EH (cell line): ENCODE measurements at regions not wholly inside any gene's neighbourhood (a gene's known extent, or its start where the extent isn't known, plus 50 kb on each side); places are given as distances from the start of the nearest gene placed in this dataset.

Experiments
- DNase-seq: peaks from one replicate; pipeline ENCODE4 v3.0.0-alpha.2; 2015; ENCODE audit warnings: low read depth

DNA sequence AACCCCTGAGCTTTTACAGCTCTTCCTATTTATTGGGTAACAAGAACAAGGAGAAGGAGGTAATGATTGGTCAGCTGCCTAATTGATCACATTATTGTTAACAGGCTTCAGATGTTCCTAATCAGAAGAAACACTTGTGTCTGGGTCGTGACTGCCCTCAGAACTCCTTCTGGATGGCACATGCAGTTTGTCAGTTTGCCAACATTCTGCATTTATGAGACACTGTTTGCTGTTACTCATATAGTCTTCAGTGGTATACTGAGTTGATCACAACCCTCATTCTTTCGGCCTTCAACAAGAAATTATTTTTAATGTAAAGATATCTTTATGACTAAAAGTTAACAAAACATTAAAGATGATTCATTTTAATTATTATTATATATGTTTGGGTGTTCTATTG lies 95.7 kb upstream of the DOCK10 start:
- peak; percentile 31 for DNase-seq

DNA sequence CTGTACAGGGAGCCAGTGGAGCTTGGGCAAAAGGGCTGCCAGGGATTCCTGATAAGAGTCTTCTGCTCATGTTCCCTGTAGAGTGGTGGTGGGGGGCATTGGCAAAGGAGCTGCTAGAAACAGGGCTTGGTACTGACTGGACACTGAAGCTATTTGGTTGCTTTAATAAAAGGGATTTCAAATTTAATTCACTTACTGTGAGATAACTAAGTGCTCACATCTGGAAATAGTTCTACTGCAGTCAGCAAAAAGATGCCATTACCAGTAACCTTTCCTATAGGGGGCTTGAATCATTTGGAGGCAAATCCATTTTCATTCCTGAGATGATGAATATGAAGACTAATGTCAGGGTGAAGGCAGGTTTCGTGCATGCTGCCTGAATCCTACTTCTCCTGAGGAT lies 94.3 kb upstream of the DOCK10 start:
- no peak for DNase-seq

DNA sequence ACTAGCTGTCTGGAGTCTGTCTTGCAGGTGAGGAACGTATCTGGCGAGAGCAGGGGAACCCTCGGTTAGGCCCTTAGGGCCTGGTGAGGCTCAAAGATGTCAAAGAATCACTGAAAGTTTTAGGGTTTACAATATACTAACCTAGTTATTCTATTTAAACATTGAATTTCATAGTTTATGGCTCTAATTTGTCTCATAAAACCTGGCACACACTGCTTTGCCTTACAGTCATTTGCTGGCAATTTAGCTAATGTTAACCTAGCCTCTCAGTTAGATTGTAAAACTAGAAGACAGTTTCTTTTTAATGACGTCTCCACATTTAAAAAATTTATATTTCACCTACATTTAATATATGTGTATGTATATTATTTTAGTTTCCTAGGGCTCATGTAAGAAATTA lies 89.6 kb upstream of the DOCK10 start:
- no peak for DNase-seq

DNA sequence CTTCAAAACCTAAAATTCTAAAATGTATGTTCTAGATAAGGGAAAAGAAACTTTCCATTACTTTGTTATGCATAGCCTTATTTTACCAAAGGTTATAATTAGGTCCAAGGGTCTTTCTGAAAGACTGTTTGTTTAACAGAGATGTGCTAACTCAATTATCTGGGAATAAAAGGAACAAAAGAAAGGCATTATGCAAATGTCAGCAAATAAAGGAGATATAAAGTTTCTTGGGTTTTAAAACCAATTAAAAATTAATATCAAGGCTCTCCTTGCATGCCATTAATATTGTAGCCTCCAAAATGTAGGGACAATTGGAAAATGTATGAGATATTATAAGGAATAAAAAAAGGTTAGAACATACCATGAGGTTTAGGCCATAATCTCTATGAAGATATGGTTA lies 87.8 kb upstream of the DOCK10 start:
- no peak for DNase-seq

DNA sequence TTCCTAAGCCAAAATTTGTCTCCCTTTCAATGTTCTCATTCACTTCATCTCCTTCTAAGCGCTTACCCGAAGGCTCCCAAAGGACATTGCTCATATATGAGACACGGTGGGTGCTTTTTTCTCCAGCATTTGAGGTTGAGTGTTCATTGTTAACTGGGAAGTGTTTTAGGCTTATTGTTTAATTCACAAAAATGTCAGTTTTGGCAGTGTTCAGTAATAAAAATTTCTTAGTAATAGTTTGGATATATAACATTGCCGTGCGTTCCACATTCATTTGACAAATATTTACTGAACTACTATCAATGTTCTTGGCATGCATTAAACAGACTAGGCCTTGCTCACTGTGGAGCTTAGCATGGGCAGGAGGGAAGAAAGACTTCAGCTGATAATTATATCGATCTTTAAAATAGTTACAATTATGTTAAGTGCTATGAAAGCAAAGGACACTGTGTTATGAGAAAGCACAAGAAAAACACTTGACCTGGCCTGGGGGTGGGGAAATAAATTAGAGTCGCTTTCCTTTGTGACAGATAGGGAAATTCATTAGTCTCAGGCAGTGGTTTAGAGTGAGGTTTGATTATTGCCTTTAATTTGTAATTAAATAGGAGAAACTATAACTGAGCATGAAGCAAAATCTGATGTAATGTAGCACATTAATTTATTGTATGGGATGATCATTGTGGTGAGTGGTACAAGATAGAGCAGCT lies 82.2 kb upstream of the DOCK10 start:
- DNase-seq: no peak

DNA sequence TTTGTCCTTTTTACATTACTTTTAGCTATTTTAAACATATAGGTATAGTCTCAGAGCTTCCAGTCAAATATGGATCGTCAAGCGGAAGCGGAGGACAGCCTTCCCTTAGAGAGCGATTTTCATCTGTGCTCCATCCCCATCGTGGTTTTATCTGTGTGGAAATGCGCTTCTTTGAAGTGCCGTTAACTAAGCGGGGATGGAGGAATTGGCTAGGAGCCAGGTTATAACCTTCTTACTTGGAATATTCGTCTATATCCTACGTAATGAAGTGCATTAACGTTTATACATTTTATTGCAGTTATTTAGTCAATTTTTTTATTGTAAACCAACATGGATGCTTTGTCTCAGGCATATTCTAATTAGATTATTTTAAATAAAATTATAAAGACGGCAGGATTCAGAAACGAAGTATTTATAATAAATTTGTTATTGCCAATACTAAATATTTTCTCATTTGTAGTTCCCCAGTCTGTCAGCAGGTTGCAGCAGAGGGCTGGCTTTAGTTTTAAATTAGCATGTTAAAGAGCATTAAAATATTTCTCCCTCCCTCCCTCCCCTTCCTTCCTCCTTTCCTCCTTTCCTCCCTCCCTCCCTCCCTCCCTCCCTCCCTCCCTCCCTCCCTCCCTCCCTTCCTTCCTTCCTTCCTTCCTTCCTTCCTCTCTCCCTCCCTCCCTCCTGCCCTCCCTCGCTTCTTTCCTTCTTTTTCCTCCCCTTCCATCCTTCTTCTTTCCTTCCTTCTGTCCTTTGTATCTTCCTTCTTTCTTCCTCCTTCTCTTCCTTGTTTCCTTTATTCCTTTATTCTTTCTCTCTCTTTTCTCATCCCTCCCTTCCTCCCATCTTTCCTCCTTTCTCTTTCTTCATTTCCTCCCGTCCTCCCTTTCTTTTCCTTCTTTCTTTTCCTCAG lies 80.6 kb upstream of the DOCK10 start:
- DNase-seq: peak; percentile 44

DNA sequence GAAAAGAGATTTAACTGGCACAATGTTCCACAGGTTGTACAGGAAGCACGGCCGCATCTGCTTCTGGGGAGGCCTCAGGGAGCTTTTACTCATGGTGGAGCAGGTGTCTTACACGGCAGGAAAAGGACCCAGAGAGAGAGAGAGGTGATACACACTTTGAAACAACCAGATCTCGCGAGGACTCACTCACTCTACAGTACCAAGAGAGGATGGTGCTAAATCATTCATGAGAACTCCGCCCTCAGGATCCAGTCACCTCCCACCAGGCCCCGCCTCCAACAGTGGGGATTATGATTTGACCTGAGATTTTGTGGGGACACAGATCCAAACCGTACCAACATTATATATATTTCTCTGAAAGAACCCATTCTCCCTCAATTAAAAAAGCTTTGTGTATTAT lies 79.7 kb upstream of the DOCK10 start:
- DNase-seq: no peak

DNA sequence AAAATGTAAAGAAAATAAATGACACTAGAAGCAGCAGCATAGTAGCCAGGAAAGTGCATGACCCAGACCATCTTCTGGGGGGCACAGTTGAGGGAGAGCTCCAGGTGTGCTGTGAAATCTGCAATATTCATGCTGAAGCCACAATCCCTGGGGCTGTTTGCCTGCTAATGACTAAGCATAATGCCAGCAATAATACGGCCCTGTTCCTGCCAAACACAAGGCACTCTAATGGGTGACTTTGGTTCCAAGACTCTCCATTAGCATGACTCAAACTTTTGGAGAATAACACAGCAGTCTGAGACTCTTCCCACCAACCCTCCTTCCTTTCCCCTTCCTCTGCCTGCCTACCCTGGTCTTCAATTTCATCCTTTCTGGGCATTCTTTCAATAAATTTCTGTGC lies 77.9 kb upstream of the DOCK10 start:
- DNase-seq: peak; percentile 84

DNA sequence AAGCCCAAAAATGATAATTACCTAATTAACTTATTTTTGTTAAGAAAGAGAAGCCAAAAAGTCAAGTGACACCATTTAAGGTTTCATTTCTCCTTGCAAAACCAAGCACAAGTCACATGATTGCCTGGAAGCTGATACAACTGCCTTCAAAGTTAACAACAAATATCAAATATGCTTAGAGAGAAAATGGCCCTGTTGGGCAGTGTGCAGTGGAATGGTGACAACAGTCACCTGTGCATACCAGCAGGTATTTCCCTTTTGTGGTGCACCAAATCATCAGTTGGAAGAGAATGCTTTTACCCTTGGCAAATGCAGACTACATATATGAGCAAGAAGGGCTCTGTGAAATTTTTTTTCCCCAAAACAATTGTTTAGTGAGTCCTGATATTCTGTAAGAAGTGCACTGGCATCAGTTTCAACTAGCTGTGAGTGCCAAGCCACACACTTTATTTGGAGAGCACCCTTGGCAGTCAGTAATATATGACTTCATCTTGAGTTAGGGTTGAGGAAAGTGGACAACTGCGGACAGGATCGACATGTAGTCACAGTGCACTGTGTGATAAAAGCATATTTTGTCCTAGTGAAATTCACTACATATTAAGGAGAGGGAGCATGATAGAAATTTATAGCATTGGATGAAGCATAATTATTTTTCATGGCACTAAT lies 74.9 kb upstream of the DOCK10 start:
- DNase-seq: no peak

DNA sequence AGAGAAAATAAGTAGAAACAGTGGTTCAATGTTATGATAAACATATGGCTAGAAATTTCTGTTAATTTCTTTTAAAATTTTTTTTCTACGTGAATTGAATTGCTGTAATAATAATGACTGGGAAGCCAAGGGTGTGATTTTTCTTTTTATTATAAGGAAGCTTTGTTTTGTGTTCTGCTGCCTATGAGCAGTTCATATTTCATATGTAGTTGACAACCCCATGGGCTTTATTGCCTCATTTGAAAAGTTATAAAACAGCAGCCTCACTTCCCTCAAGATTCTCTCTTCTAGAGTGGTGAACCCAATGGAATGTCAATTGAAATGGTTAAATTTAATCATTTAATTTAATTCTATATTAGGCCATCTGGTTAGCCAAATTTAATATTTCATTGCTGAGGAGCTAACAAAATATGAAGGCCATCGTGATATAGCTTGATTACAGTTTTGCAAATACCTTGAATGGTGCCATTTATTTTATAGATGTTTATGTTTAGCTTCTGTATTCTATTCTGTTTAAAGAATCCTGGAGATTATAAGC lies 72.6 kb upstream of the DOCK10 start:
- no peak for DNase-seq

DNA sequence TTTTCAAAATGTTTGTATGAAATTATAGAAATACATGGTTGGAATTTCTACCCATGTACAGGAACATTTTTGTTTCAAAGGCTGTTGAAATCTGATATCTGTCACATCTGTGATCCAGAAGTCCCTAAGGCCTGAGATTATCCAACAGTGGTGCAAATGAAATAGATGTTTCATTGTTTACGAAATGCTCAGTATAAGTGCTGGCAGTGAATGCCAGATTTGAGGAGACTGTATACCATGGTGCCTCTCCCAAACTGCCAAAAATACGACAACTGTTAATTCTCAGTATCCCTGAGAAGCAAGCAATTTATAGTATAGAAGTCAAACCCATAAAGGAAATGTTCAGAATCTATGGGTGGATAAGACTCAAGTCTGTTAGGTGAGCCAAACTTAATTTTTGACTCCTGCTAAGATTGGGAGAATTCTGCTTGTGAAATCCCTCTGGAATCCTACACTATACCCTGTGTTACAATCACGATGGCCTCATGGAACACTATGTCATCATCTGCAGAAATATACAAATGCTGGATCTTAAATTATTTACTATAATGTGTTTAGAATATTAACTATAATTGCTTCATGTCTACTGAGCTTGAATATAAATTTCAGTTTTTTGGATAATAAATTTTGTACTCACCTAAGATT lies 71.2 kb upstream of the DOCK10 start:
- peak; percentile 38 for DNase-seq

DNA sequence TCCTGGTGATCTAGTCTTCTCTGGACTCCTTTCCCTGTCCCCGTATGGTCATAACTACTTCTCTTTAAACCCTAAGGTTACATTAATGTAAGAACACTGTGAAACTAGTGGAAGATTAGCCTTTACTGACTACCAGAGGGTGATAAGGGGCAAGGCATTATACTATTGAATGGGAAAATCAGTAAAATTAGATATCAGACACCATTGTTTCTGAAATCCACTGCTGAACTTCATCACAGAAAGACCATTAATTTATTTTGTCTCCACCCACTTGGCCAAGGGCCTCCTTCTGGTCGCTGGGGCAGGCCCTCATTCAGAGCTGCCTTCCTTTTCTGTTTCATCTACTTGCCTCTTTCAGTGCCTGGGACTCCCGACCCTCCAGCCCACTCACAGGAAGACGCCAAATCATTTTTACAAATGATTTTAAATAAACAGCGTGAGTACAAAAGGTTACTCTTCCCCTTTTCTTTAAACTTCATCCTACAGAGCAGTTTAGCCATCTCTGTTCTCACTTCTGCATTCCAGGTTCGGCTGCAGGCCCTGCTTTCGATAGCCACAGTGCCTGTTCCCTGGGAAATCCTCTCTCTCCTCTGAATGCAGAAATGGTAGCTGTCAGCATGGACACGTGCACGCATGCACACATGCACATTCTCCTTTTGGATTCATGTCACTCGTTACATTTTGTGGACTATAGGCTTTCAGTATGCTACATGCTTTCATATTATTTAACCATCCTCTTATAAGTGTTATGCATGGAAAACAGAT lies 70.3 kb upstream of the DOCK10 start:
- DNase-seq: peak; percentile 27

DNA sequence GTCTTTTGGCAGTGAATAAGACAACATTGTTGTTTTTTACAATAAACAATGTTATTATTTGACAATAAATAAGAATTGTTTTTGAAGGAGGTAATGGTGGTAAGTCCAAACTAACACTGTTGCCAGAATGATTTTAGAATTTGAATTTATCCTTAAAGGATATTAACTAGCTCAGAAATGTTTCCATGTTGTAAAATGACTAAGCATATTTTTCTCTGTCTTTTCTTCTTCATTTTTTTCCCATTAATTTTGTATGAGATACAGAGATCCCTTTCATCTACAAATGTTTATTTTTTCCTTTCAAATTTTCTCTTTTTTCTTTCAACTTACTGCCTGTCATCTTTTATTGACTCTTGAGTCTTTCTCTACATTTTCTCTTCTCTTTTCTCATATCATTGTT lies 66.5 kb upstream of the DOCK10 start:
- no peak for DNase-seq

DNA sequence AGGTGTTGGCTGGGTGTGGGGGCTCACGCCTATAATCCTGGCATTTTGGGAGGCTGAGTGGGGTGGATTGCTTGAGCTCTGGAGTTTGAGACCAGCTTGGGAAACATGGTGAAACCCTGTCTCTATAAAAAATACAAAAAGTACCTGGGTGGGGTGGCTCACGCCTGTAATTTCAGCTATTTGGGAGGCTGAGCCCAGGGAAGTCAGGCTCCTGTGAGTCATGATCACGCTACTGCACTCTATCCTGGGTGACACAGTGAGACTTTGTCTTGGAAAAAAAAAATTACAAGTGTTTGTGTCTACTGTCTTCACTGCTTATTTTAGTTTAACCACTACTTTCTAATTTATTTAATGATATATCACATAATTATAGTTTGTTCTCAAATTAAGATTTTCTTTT lies 62.7 kb upstream of the DOCK10 start:
- DNase-seq: peak; percentile 63

DNA sequence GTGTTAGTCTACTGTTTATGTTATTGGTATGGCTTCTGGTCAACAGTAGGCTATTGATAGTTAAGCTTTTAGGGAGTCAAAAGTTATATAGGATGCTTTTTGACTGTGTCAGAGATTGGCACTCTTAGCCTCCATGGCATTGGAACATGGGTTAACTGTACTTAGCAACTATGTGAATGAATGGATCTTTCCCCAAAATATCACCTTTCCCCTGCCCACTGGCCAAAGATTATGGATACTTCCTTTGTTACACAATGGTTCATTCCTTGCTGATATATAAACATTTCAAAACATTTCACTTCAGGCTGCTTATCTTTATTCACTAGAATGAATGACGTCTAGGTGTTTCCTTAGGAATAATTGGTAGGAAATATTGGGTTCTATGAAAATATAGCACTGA lies 62.1 kb upstream of the DOCK10 start:
- DNase-seq: no peak

DNA sequence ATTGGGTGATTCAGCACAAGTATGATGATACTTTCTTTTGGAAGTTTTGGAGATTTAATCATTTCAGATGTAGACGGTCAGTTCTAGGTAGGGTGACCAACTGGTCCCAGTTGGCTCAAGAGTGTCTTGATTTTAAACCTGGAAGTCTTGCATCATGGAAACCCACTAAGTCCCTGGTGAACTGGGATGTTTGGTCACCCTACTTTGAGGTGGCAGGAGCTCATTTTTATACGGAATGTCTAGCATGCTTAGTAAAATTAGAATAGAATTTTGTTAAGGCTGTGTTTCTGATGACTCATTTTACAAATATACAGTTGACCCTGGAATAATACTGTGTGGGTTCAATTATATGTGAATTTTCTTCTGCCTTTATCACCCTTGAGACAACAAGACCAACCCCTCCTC lies 61.5 kb upstream of the DOCK10 start:
- DNase-seq: peak; percentile 92

DNA sequence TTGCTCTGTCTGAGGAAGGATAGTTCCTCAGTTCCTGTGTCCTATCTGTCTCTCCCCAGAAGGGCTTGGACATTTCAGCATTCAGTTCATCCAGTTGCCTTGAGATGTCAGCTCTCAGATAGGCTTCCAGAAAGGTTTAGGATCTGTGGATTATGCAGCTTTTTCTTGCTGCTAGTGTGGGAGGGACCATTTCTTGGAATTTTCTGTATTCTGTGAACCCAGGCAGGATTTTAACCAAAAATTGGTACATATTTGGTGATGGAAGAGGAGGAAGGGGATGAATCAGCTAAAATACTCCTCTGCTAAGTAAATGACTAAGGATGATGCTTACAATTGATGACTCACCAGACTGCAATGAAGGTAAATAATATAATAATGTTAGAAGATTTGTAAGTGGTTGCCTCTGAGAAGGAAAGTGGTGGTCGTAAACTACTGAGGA lies 58.6 kb upstream of the DOCK10 start:
- DNase-seq: peak; percentile 98

DNA sequence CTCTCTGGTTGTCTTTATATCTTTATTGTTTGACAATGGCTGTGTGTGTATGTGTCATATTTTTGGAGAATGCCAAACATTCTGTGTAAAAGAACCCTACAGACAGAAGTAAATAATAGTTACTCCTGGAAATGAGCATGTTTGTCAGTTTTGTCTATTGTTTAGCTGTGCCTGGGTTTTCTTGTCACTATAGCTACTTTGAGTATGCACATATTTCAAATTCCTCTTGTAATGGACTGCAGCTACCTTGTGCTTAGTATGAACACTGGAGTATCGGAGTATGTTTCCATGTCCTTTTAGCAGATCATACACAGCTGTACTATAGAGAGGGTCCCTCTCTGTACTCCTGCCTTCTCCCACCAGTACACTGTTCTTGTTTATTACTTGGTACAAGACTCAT lies 58.0 kb upstream of the DOCK10 start:
- peak; percentile 77 for DNase-seq

DNA sequence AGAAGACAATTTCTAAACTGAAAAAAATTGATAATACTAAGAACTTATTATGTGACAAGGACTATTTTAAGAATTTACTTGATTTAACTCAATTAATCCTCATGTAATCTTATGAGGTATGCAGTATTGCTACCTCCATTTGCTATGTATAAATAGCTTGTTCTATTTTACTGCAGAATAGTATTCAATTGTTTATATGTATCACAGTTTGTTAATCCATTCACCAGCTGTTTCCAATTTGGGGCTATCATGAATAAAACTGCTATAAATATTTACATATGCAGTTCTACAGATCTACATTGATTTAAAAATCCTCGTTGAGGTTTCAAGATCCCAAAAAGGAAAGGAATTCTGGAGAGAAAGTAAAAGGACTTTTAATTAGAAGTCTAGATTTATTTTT lies 54.8 kb upstream of the DOCK10 start:
- peak; percentile 73 for DNase-seq
